ENCODE measurements at regions not wholly inside any gene's neighbourhood (a gene's known extent, or its start where the extent isn't known, plus 50 kb on each side); places are given as distances from the start of the nearest gene placed in this dataset.

GRCh38 chr1:14136152-14136763, 436.3 kb downstream of the PRDM2 start:
- Histone ChIP-seq H3K9me3 (no peaks in the 10 kb centered on the region), H3K27ac (no peak overlapping the region), H3K4me3 (no peak overlapping the region), H3K27me3 (ENCODE audit: insufficient read depth in 3 of 3, low read length in 2 of 3) (peaks cover 0 to 4% (median 0%) of the 10 kb centered on the region in 3 donors), H3K36me3 (ENCODE audit: insufficient read depth in 1 of 2, low read depth in 1 of 2) (no peaks in the 10 kb centered on the region), H3K4me1 (no peaks in the 10 kb centered on the region)
- DNase-seq (no peak), ATAC-seq (no peak)
- 55 to 92% (median 77%) methylated on average over 6 of the region's 6 CpGs for WGBS, 3 donors
- TF ChIP-seq CTCF (IDR thresholded peaks at IDR 0.05): no peak
- intact Hi-C loops (cut with DNase I): no loop called here

GRCh38 chr1:14136881-14137280, 436.9 kb downstream of the PRDM2 start:
- no peaks in the 10 kb centered on the region for H3K4me1 ChIP-seq
- H3K27me3 ChIP-seq (ENCODE audit: insufficient read depth in 3 of 3, low read length in 2 of 3): peaks cover 0 to 4% (median 0%) of the 10 kb centered on the region in 3 donors
- no peak overlapping the region for H3K4me3 ChIP-seq
- no peaks in the 10 kb centered on the region for H3K36me3 ChIP-seq (ENCODE audit: insufficient read depth in 1 of 2, low read depth in 1 of 2)
- H3K27ac ChIP-seq: no peak overlapping the region
- intact Hi-C loops (cut with DNase I): no loop called here
- ATAC-seq (no peak), DNase-seq (no peak)
- H3K9me3 ChIP-seq: no peaks in the 10 kb centered on the region
- TF ChIP-seq CTCF (IDR thresholded peaks at IDR 0.05): no peak
- 67 to 78% (median 78%) methylated on average over 5 of the region's 5 CpGs for WGBS, 3 donors

- no peak for TF ChIP-seq CTCF (IDR thresholded peaks at IDR 0.05)
- DNase-seq (no peak), ATAC-seq (no peak)
- H3K27me3 ChIP-seq (ENCODE audit: insufficient read depth in 3 of 3, low read length in 2 of 3): peaks cover 0 to 4% (median 0%) of the 10 kb centered on the region in 3 donors
- intact Hi-C loops (cut with DNase I): no loop called here
- WGBS, 3 donors: 89 to 94% (median 93%) methylated on average over 6 of the region's 6 CpGs
- no peaks in the 10 kb centered on the region for H3K4me1 ChIP-seq
- no peaks in the 10 kb centered on the region for H3K36me3 ChIP-seq (ENCODE audit: insufficient read depth in 1 of 2, low read depth in 1 of 2)
- H3K4me3 ChIP-seq: no peak overlapping the region
- no peak overlapping the region for H3K27ac ChIP-seq
- no peaks in the 10 kb centered on the region for H3K9me3 ChIP-seq
Observed at GRCh38 chr1:14137411-14138134, 437.6 kb downstream of the PRDM2 start.

- 42 to 57% (median 50%) methylated on average over 3 of the region's 3 CpGs for WGBS, 3 donors
- DNase-seq: no peak
- intact Hi-C loops (cut with DNase I): no loop called here
- Histone ChIP-seq H3K4me1 (no peaks in the 10 kb centered on the region), H3K4me3 (no peak overlapping the region), H3K9me3 (no peaks in the 10 kb centered on the region), H3K36me3 (ENCODE audit: insufficient read depth in 1 of 2, low read depth in 1 of 2) (no peaks in the 10 kb centered on the region), H3K27me3 (ENCODE audit: insufficient read depth in 3 of 3, low read length in 2 of 3) (peaks cover 0 to 4% (median 2%) of the 10 kb centered on the region in 3 donors), H3K27ac (no peak overlapping the region)
- TF ChIP-seq CTCF (IDR thresholded peaks at IDR 0.05): no peak
- no peak for ATAC-seq
Observed at GRCh38 chr1:14138135-14138506, 438.1 kb downstream of the PRDM2 start.

Data from psoas muscle (tissue), 7 donors.